GM23338 (cell line): ENCODE measurements at regions not wholly inside any gene's neighbourhood (a gene's known extent, or its start where the extent isn't known, plus 50 kb on each side); places are given as distances from the start of the nearest gene placed in this dataset.

Source experiments
- CREB1 ChIP-seq: fragments of 250-450 bp; sonication (Bioruptor Pico); IDR thresholded peaks from 2 replicates; pipeline ENCODE4 v1.5.0; 2020; ENCODE audit warnings: low read depth, mild to moderate bottlenecking, moderate library complexity
- CTCF ChIP-seq, 2 experiments: fragments of 200-600 bp in 1 of 2; sonication (generic) in 1 of 2; conservative IDR thresholded peaks; 2 replicates each; pipeline versions ENCODE4 v1.5.1 to v1.6.1; 2016 to 2017; ENCODE audit warnings: antibody characterized with exemption in 2 of 2, low read depth in 2 of 2, mild to moderate bottlenecking in 2 of 2, moderate library complexity in 1 of 2
- EZH2 ChIP-seq: fragments of 200-600 bp; sonication (generic); IDR thresholded peaks from one replicate; pipeline ENCODE4 v1.8.0; 2017; ENCODE audit warnings: antibody characterized with exemption, mild to moderate bottlenecking, low read depth; ENCODE audit not compliant: unreplicated experiment
- EZH2phosphoT487 ChIP-seq: fragments of 200-600 bp; sonication (generic); IDR thresholded peaks from one replicate; pipeline ENCODE4 v1.8.1; 2018; ENCODE audit warnings: antibody characterized with exemption; ENCODE audit not compliant: unreplicated experiment
- JUNB ChIP-seq: IDR thresholded peaks from one replicate; pipeline ENCODE4 v1.6.1; 2016; ENCODE audit warnings: antibody characterized with exemption; ENCODE audit not compliant: unreplicated experiment
- POLR2AphosphoS5 ChIP-seq: IDR thresholded peaks from 2 replicates; pipeline ENCODE4 v1.6.1; 2016; ENCODE audit warnings: antibody characterized with exemption, low read depth
- REST ChIP-seq: IDR thresholded peaks from one replicate; pipeline ENCODE4 v1.6.1; 2018; ENCODE audit warnings: antibody characterized with exemption; ENCODE audit not compliant: unreplicated experiment
- ZNF114 ChIP-seq: fragments of 250-450 bp; sonication (Bioruptor Pico); IDR thresholded peaks from 2 replicates; pipeline ENCODE4 v1.5.0; 2020; ENCODE audit warnings: mild to moderate bottlenecking, moderate library complexity

DNA sequence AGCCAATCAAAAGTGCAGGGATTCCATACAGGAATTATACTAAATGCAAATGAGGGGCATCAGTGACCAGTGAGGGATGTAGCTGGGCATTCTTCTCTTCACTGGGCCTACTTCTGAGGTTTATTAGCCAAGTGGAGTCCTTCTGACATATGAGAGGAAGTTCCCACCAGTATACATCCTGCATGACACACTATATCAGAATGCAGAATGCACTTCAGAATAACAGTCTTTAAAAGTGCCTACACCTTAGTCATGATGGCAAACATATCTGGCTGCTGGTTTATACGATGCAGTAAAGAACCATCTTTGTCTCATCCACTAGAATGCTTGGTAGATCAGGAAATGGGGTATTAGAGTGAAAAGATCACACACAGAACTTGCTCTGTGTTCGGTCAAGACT is 180.3 kb upstream of the PPARGC1A start:
- TF ChIP-seq EZH2phosphoT487, result no peak
- no peak for TF ChIP-seq CTCF (conservative IDR thresholded peaks at IDR 0.05; ENCODE audit: low read depth in 2 of 2)
- no peak for TF ChIP-seq POLR2AphosphoS5
- no peak for TF ChIP-seq EZH2
- TF ChIP-seq ZNF114 (CRISPR knock-in tag), result no peak
- TF ChIP-seq CREB1 (CRISPR knock-in tag), result no peak
- TF ChIP-seq JUNB, result no peak
- TF ChIP-seq REST, result no peak
